ENCODE measurements at regions not wholly inside any gene's neighbourhood (a gene's known extent, or its start where the extent isn't known, plus 50 kb on each side); places are given as distances from the start of the nearest gene placed in this dataset.

DNA sequence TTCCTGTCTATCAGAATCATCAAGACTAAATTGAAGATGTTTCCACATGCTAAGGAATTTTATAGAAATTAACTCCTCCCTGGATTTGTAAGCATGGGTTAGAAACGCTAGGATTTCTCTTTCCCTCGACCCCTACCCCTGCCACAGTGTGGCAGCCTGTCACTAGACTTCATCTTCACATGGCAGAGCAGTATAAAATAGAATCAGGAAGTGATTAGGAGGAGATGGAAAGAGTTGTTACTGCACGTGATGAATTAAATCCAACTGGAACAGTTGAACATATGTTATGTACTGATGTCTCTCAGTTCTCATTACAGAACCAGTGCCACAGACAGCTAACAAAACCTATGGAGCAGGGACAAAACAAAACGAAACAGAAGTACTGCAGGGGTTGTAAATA, 130.0 kb upstream of the BNIP2 start:
- Mint-ChIP-seq H3K36me3 (ENCODE audit: insufficient read depth in 1 of 3, low read depth in 3 of 3) (no peaks in the 10 kb centered on the region), H3K4me1 (peaks cover 12 to 22% of the 10 kb centered on the region in 2 experiments), H3K27me3 (ENCODE audit: low read depth) (no peaks in the 10 kb centered on the region; the same call in none of the 2 replicates), H3K4me3 (no peak overlapping the region), H3K27ac (no peak overlapping the region), H3K9me3 (peaks cover 0 to 3% of the 10 kb centered on the region in 2 experiments; a peak in 2 of 5 replicates)
- Histone ChIP-seq H3K4me2 (ENCODE audit: insufficient read depth, insufficient read length, low read length) (no peak overlapping the region), H3K56ac (ENCODE audit: insufficient read length, low read depth, low read length) (no peak overlapping the region), H3K23me2 (ENCODE audit: insufficient read length, low read depth, low read length, poor library complexity, severe bottlenecking) (no peaks in the 10 kb centered on the region), H3K4ac (ENCODE audit: low read depth, low read length) (no peak overlapping the region), H2BK12ac (ENCODE audit: insufficient read length, low read depth, low read length) (no peak overlapping the region), H4K5ac (ENCODE audit: insufficient read length, low read depth, low read length) (no peak overlapping the region), H2BK120ac (ENCODE audit: low read depth, low read length, poor library complexity, severe bottlenecking) (no peak overlapping the region), H2AK5ac (ENCODE audit: insufficient read length, low read length) (no peak overlapping the region), H3K9me3 (ENCODE audit: control insufficient read depth, low read depth, low read length) (no peaks in the 10 kb centered on the region), H3T11ph (ENCODE audit: low read length) (no peak overlapping the region), H3K18ac (ENCODE audit: insufficient read length, low read depth, low read length) (no peak overlapping the region), H4K91ac (ENCODE audit: insufficient read length, low read depth, low read length) (no peak overlapping the region), H3K4me1 (ENCODE audit: insufficient read depth, low read length) (no peaks in the 10 kb centered on the region), H3K27ac (ENCODE audit: insufficient read length, low read depth, low read length) (no peak overlapping the region), H2BK5ac (ENCODE audit: insufficient read length, low read length) (no peak overlapping the region), H3K9ac (ENCODE audit: extremely low read depth, insufficient read length, low read length) (no peak overlapping the region), H2AFZ (ENCODE audit: low read length) (no peak overlapping the region), H3K79me1 (ENCODE audit: insufficient read depth, low read depth, low read length, poor library complexity, severe bottlenecking) (no peaks in the 10 kb centered on the region), H3K79me2 (ENCODE audit: insufficient read depth, low read length) (no peaks in the 10 kb centered on the region), H4K20me1 (ENCODE audit: control insufficient read depth, insufficient read depth, insufficient read length) (no peaks in the 10 kb centered on the region), H3K23ac (ENCODE audit: insufficient read length, low read depth, low read length) (no peak overlapping the region), H4K8ac (replicated peaks; ENCODE audit: insufficient read length, low read depth, low read length) (no peak overlapping the region), H3K27me3 (ENCODE audit: insufficient read depth, low read length) (no peaks in the 10 kb centered on the region), H2BK20ac (ENCODE audit: low read depth, low read length, poor library complexity, severe bottlenecking) (no peak overlapping the region), H2BK15ac (ENCODE audit: low read depth, low read length) (no peak overlapping the region), H3K14ac (ENCODE audit: insufficient read depth, low read length) (no peak overlapping the region)
- no CpG with 5 or more reads among the region's 4 CpGs for WGBS (ENCODE audit: extremely low coverage, insufficient read length, low lambda C conversion rate)
- TF ChIP-seq, protein P1, sequence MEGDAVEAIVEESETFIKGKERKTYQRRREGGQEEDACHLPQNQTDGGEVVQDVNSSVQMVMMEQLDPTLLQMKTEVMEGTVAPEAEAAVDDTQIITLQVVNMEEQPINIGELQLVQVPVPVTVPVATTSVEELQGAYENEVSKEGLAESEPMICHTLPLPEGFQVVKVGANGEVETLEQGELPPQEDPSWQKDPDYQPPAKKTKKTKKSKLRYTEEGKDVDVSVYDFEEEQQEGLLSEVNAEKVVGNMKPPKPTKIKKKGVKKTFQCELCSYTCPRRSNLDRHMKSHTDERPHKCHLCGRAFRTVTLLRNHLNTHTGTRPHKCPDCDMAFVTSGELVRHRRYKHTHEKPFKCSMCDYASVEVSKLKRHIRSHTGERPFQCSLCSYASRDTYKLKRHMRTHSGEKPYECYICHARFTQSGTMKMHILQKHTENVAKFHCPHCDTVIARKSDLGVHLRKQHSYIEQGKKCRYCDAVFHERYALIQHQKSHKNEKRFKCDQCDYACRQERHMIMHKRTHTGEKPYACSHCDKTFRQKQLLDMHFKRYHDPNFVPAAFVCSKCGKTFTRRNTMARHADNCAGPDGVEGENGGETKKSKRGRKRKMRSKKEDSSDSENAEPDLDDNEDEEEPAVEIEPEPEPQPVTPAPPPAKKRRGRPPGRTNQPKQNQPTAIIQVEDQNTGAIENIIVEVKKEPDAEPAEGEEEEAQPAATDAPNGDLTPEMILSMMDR (conservative IDR thresholded peaks at IDR 0.05): no peak
- DNase-seq: no peak

Data from H9 (cell line).